OCI-LY7 (cell line): ENCODE measurements at regions not wholly inside any gene's neighbourhood (a gene's known extent, or its start where the extent isn't known, plus 50 kb on each side); places are given as distances from the start of the nearest gene placed in this dataset.

Experiments used
- EZH2phosphoT487 ChIP-seq: fragments of 200-600 bp; sonication (generic); IDR thresholded peaks from 2 replicates; pipeline ENCODE4 v1.6.1; 2018; ENCODE audit warnings: low read depth, borderline replicate concordance, mild to moderate bottlenecking, mixed run types, antibody characterized with exemption, low read length, moderate library complexity, mixed read lengths
- TF ChIP-seq, protein P1 (sequence below): fragments of 200-600 bp; sonication (generic); conservative IDR thresholded peaks from 2 replicates; pipeline ENCODE4 v1.5.1; 2014; ENCODE audit warnings: mild to moderate bottlenecking, antibody characterized with exemption, low read length, moderate library complexity, mixed read lengths

DNA sequence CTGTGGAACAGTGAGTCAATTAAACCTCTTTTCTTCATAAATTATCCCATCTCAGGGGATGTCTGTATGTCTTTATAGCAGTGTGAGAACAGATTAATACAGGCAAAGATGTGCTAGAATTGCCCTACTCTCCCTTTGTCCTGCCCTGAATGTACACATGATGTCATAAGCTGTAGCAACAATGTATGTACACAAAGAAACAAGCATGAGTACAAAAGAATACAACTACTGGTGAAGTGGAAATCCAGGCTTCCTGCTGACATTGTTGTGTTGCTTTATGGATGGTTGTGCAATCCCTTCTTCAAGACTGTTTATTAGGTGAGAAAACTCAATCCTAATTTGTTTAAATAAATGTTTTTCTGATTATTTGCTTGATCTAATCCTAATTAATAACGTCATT lies 446.6 kb downstream of the DSC3 start:
- TF ChIP-seq, protein P1, sequence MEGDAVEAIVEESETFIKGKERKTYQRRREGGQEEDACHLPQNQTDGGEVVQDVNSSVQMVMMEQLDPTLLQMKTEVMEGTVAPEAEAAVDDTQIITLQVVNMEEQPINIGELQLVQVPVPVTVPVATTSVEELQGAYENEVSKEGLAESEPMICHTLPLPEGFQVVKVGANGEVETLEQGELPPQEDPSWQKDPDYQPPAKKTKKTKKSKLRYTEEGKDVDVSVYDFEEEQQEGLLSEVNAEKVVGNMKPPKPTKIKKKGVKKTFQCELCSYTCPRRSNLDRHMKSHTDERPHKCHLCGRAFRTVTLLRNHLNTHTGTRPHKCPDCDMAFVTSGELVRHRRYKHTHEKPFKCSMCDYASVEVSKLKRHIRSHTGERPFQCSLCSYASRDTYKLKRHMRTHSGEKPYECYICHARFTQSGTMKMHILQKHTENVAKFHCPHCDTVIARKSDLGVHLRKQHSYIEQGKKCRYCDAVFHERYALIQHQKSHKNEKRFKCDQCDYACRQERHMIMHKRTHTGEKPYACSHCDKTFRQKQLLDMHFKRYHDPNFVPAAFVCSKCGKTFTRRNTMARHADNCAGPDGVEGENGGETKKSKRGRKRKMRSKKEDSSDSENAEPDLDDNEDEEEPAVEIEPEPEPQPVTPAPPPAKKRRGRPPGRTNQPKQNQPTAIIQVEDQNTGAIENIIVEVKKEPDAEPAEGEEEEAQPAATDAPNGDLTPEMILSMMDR: no peak
- TF ChIP-seq EZH2phosphoT487: no peak
